Lung (tissue), 11 donors: ENCODE measurements at regions not wholly inside any gene's neighbourhood (a gene's known extent, or its start where the extent isn't known, plus 50 kb on each side); places are given as distances from the start of the nearest gene placed in this dataset.

Experiments
- ATAC-seq: fragments of 200-7000 bp; cut with Tn5 transposase; one replicate; pipeline ENCODE4 v1.9.1; 2020; ENCODE audit warnings: moderate number of reproducible peaks; ENCODE audit not compliant: insufficient read depth, low FRiP score
- DNase-seq, 3 donors: peaks; one replicate each; pipeline ENCODE4 v3.0.0-alpha.2; 2013 to 2017
- H3K27ac ChIP-seq, 2 donors: one replicate each; pipeline ENCODE4 v1.5.1; 2013; ENCODE audit warnings: mild to moderate bottlenecking in 2 of 2, moderate library complexity in 2 of 2, control low read depth in 1 of 2, inconsistent platforms in 1 of 2, low read depth in 1 of 2, low read length in 1 of 2
- H3K27me3 ChIP-seq, 3 donors: one replicate each; pipeline ENCODE4 v1.5.1; 2013; ENCODE audit warnings: low read length in 2 of 3; ENCODE audit not compliant: control insufficient read depth in 3 of 3, insufficient read depth in 3 of 3
- H3K36me3 ChIP-seq, 4 donors: one replicate each; pipeline ENCODE4 v1.5.1; 2013; ENCODE audit warnings: low read length in 4 of 4, mild to moderate bottlenecking in 1 of 4, moderate library complexity in 1 of 4; ENCODE audit not compliant: control insufficient read depth in 4 of 4, insufficient read depth in 4 of 4
- H3K4me1 ChIP-seq, 5 donors: one replicate each; pipeline ENCODE4 v1.5.1; 2013; ENCODE audit warnings: low read length in 5 of 5, mild to moderate bottlenecking in 2 of 5, moderate library complexity in 1 of 5; ENCODE audit not compliant: control insufficient read depth in 5 of 5, insufficient read depth in 5 of 5
- H3K4me3 ChIP-seq: one replicate; pipeline ENCODE4 v1.5.1; 2013; ENCODE audit warnings: mild to moderate bottlenecking, control low read depth, moderate library complexity
- H3K9ac ChIP-seq, 2 donors: one replicate each; pipeline ENCODE4 v1.5.1; 2013; ENCODE audit warnings: low read length in 2 of 2, control low read depth in 1 of 2; ENCODE audit not compliant: insufficient read depth in 1 of 2
- H3K9me3 ChIP-seq, 4 donors: one replicate each; pipeline ENCODE4 v1.5.1; 2013; ENCODE audit warnings: low read length in 3 of 4, mild to moderate bottlenecking in 1 of 4, moderate library complexity in 1 of 4; ENCODE audit not compliant: control insufficient read depth in 4 of 4, insufficient read depth in 3 of 4
- CTCF ChIP-seq: IDR thresholded peaks from 2 replicates; pipeline ENCODE4 v1.5.1; 2012; ENCODE audit warnings: mild to moderate bottlenecking; ENCODE audit errors: control extremely low read depth, extremely low read depth
- WGBS, 2 donors: extraction: QIAGEN DNeasy Blood & Tissue Kit; methylation state at CpG; one replicate each; pipeline ENCODE4 v1.1.7; 2013; 5-methylcytosine and 5-hydroxymethylcytosine counted together
- donor health status: control.
- donor health status: control.
- donor health status: Bipolar disorder and iron deficiency.
- donor health status: healthy.
- donor health status: DM: yes; HTN: yes; CAD: no.

DNA sequence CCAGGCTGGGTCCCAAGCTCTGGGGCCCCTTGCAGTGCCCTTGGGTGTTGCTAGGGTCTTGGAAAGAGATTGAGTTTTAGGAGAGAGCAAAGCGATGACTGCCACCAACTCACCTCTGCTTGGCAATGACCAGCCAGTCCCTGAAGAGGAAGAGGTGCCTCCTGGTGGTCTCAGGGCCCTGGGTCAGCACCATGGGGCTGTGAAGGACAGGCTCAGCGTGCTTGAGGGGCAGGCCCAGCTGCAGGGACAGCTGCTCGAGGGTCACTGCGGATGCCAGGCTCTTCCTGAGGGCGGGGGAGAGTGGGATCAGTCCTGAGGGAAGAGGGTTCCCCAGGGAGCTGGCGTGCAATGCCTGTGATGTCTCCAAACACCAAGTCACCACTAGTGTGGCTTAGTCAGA is 50.8 kb upstream of the TAGAP start:
- no peak for TF ChIP-seq CTCF
- H3K4me3 ChIP-seq: no peak overlapping the region

DNA sequence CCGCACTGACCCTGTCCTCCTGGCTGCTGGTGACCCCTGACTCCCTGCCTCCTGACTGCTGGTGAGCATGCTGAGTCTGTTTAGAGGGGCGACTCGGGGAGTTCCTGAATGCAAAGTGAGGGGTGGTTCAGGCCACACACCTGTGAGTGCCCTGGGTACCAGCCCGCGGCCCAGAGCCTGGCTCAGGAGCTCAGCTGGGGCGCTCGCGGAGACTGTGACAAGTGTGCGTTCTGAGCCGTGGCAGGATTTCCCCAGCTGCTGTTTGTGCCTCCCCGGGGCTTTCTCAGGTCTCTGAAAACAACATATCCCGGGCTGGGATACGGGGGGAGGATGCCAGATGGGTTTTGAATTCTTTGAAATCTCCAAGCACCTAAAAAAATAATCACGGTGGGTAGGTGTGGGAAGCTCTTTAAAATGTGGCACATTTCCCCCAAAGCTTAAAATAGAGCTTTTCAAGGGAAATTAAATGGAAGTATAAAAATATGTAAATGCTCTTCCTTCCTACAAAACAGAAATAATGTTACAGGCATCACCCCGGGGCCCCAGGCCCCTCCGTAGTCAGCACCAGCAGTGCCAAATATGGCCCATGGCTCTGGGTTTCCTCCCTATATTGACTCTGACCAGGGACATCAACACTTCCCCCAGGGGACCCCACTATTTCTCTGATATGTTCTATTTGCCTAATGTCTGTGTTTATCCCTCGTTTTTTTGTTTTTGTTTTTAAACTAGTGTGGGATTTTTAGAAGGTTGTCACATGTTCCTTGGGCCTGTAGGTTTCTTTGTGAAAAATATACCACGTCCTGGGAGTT is 49.9 kb upstream of the TAGAP start:
- 60% methylated on average over 18 of the region's 18 CpGs for WGBS, 2 donors
- no peak overlapping the region for H3K4me3 ChIP-seq
- H3K9ac ChIP-seq: no peak overlapping the region
- H3K4me1 ChIP-seq: peaks cover 0 to 2% (median 0%) of the 10 kb centered on the region in 5 donors
- H3K36me3 ChIP-seq: no peaks in the 10 kb centered on the region
- peaks cover 0 to 2% (median 0%) of the 10 kb centered on the region in 4 donors for H3K9me3 ChIP-seq
- no peak for TF ChIP-seq CTCF
- ATAC-seq (no peak), DNase-seq (no peak)
- no peak overlapping the region for H3K27ac ChIP-seq
- no peaks in the 10 kb centered on the region for H3K27me3 ChIP-seq

More for the DNA sequence above, 50.8 kb upstream of the TAGAP start:
- WGBS, 2 donors: 71 to 75% methylated on average over 6 of the region's 6 CpGs
- DNase-seq: no peak
- peaks cover 0 to 2% (median 0%) of the 10 kb centered on the region in 5 donors for H3K4me1 ChIP-seq
- no peak for ATAC-seq
- H3K9me3 ChIP-seq: peaks cover 0 to 2% (median 0%) of the 10 kb centered on the region in 4 donors
- H3K36me3 ChIP-seq: no peaks in the 10 kb centered on the region
- no peaks in the 10 kb centered on the region for H3K27me3 ChIP-seq
- no peak overlapping the region for H3K9ac ChIP-seq
- H3K27ac ChIP-seq: no peak overlapping the region
